ENCODE measurements at regions not wholly inside any gene's neighbourhood (a gene's known extent, or its start where the extent isn't known, plus 50 kb on each side); places are given as distances from the start of the nearest gene placed in this dataset.

DNA sequence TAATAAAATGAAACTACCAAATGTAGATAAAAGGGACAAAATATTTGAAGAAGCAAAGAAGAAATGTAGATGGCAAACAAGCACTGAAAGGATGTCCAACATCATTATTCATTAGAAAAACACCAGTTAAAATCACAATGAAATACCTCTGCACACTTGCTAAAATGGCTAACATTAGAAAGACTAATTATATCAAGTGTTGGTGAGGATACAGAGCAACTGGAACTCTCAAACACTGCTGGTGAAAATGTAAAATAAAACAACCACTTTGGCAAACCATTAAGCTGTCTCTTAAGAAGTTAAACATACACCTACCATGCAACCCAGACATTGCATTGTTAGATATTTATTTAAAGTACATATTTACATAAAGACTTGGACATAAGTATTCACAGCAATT is 138.6 kb upstream of the FGGY start:
- H3K27me3 Mint-ChIP-seq (ENCODE audit: unreplicated experiment): no peaks in the 10 kb centered on the region

DNA sequence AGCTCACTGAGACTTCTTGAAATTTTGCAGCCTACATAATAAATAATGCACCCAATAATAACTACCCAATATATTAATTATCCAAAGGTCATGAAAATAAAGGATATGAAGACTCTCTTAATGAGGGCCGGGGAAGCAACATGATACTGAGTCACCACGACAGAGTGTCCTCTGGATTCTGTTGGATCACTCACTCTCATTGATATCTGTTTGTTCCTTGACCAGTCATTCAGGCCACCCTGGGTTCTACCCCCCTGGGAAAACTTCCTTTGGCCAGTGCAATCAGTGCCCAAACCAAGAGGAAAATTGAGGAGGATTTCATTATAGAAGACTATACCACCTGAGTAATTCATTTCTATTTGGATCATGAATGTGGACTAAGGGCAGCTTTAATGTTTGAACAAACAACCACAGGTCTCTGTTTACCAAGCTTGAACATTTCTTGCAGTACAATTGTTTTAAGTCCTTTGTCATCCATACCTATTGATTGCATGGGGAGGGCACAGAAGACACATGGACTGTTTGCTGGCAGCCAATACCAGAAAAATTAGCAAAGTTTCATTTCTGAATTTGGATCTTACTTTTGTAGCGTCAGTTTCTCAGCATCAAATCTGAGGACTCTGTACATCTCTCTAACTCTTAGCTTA is 137.2 kb upstream of the FGGY start:
- Mint-ChIP-seq H3K4me1 (ENCODE audit: low read depth, unreplicated experiment) (no peaks in the 10 kb centered on the region), H3K27ac (ENCODE audit: unreplicated experiment) (no peak overlapping the region), H3K9me3 (ENCODE audit: low read depth, unreplicated experiment) (peaks cover 6% of the 10 kb centered on the region), H3K4me3 (ENCODE audit: low read depth, unreplicated experiment) (no peak overlapping the region), H3K36me3 (ENCODE audit: insufficient read depth, unreplicated experiment) (no peaks in the 10 kb centered on the region), H3K27me3 (ENCODE audit: unreplicated experiment) (no peaks in the 10 kb centered on the region)
- BruUV-seq (replicated peaks): no TSS peak
- no peak for TF ChIP-seq CTCF (IDR thresholded peaks at IDR 0.05; ENCODE audit: unreplicated experiment)
- intact Hi-C loops (cut with micrococcal nuclease; ENCODE audit: unreplicated experiment): no loop called here
- CTCF ChIA-PET: no interaction called here
- DNase-seq: no peak

More for the DNA sequence above, 138.6 kb upstream of the FGGY start:
- H3K4me3 Mint-ChIP-seq (ENCODE audit: low read depth, unreplicated experiment): no peak overlapping the region
- TF ChIP-seq CTCF (IDR thresholded peaks at IDR 0.05; ENCODE audit: unreplicated experiment): no peak
- H3K27ac Mint-ChIP-seq (ENCODE audit: unreplicated experiment): no peak overlapping the region
- DNase-seq: no peak
- intact Hi-C loops (cut with micrococcal nuclease; ENCODE audit: unreplicated experiment): no loop called here
- no peaks in the 10 kb centered on the region for H3K4me1 Mint-ChIP-seq (ENCODE audit: low read depth, unreplicated experiment)
- no TSS peak for BruUV-seq (replicated peaks)
- CTCF ChIA-PET: no interaction called here
- peaks cover 6% of the 10 kb centered on the region for H3K9me3 Mint-ChIP-seq (ENCODE audit: low read depth, unreplicated experiment)
- no peaks in the 10 kb centered on the region for H3K36me3 Mint-ChIP-seq (ENCODE audit: insufficient read depth, unreplicated experiment)

DNA sequence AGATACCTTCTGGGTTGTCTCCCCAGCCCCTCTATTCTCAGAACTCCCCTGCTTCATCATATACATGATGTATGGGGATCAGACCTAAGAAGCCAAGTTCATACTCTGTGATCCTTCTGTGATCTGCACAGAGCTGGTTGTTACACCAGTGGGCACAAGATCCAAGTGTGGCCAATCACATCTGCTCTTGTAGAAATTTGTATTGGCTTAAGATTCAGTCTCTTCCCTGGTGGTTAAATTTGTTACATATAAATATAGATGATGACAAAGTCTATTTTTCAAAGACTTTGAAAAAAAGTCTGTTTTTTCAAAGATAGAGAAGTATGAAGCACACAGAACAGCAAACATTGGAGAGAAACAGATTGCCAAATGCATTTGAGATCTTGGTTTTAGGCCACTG is 135.8 kb upstream of the FGGY start:
- H3K9me3 Mint-ChIP-seq (ENCODE audit: low read depth, unreplicated experiment): peaks cover 6% of the 10 kb centered on the region
- H3K27me3 Mint-ChIP-seq (ENCODE audit: unreplicated experiment): no peaks in the 10 kb centered on the region
- H3K4me1 Mint-ChIP-seq (ENCODE audit: low read depth, unreplicated experiment): no peaks in the 10 kb centered on the region
- no peak for TF ChIP-seq CTCF (IDR thresholded peaks at IDR 0.05; ENCODE audit: unreplicated experiment)
- DNase-seq: no peak
- CTCF ChIA-PET: no interaction called here
- no peak overlapping the region for H3K27ac Mint-ChIP-seq (ENCODE audit: unreplicated experiment)
- no peak overlapping the region for H3K4me3 Mint-ChIP-seq (ENCODE audit: low read depth, unreplicated experiment)
- no peaks in the 10 kb centered on the region for H3K36me3 Mint-ChIP-seq (ENCODE audit: insufficient read depth, unreplicated experiment)
- BruUV-seq (replicated peaks): no TSS peak
- intact Hi-C loops (cut with micrococcal nuclease; ENCODE audit: unreplicated experiment): no loop called here

DNA sequence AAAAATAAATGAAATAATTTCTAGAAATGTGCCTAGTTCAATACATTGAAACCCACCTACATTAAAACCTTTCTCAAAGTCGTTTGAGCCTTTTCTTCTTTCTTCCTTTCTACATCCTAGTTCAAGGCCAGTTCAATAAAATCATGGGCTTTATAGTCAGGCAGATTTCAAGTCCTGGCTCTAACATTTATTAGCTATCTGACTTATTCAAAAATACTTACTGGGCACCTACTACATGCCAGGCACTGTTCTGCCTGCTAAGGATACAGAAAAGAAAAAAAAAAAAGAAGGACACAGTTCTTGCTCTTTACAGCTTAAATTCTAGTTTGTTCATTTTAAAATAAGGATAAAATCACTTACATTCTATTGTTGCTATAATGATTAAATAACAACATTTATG is 134.2 kb upstream of the FGGY start:
- intact Hi-C loops (cut with micrococcal nuclease; ENCODE audit: unreplicated experiment): no loop called here
- H3K4me1 Mint-ChIP-seq (ENCODE audit: low read depth, unreplicated experiment): no peaks in the 10 kb centered on the region
- H3K9me3 Mint-ChIP-seq (ENCODE audit: low read depth, unreplicated experiment): peaks cover 6% of the 10 kb centered on the region
- H3K36me3 Mint-ChIP-seq (ENCODE audit: insufficient read depth, unreplicated experiment): no peaks in the 10 kb centered on the region
- no peak for DNase-seq
- H3K27ac Mint-ChIP-seq (ENCODE audit: unreplicated experiment): no peak overlapping the region
- no peak for TF ChIP-seq CTCF (IDR thresholded peaks at IDR 0.05; ENCODE audit: unreplicated experiment)
- H3K27me3 Mint-ChIP-seq (ENCODE audit: unreplicated experiment): no peaks in the 10 kb centered on the region
- H3K4me3 Mint-ChIP-seq (ENCODE audit: low read depth, unreplicated experiment): no peak overlapping the region
- BruUV-seq (replicated peaks): no TSS peak
- CTCF ChIA-PET: interaction anchor here (0.6 kb wide), 1 partner anchor 101 kb away, joined by 3 read pairs; no protein-coding TSS in a partner anchor

All from Calu3 (cell line).